Smooth muscle cell (in vitro differentiated cells): ENCODE measurements at regions not wholly inside any gene's neighbourhood (a gene's known extent, or its start where the extent isn't known, plus 50 kb on each side); places are given as distances from the start of the nearest gene placed in this dataset.

Source experiments
- DNase-seq: peaks from one replicate; lab custom pipeline; 2025; ENCODE audit not compliant: unreplicated experiment; lab: John Stamatoyannopoulos, UW
- H2AFZ ChIP-seq: fragments of 200-600 bp; sonication (generic); 2 replicates; pipeline ENCODE4 v1.6.0; 2016; ENCODE audit warnings: antibody characterized with exemption, low read depth, mild to moderate bottlenecking
- H3F3A ChIP-seq: fragments of 200-600 bp; sonication (generic); 2 replicates; pipeline ENCODE4 v1.6.0; 2017; ENCODE audit warnings: antibody characterized with exemption, low read depth
- H3K27ac ChIP-seq: fragments of 200-600 bp; sonication (generic); 2 replicates; pipeline ENCODE4 v1.5.1; 2016; ENCODE audit warnings: low read depth, mild to moderate bottlenecking
- H3K27me3 ChIP-seq: fragments of 200-600 bp; sonication (generic); 2 replicates; pipeline ENCODE4 v1.6.1; 2016; ENCODE audit warnings: low read depth, mild to moderate bottlenecking
- H3K36me3 ChIP-seq: fragments of 200-600 bp; sonication (generic); 2 replicates; pipeline ENCODE4 v1.5.1; 2016; ENCODE audit warnings: low read depth
- H3K4me1 ChIP-seq: fragments of 200-600 bp; sonication (generic); 2 replicates; pipeline ENCODE4 v1.5.1; 2016; ENCODE audit warnings: low read depth
- H3K4me2 ChIP-seq: fragments of 200-600 bp; sonication (generic); 2 replicates; pipeline ENCODE4 v1.6.0; 2016; ENCODE audit warnings: mild to moderate bottlenecking
- H3K4me3 ChIP-seq: fragments of 200-600 bp; sonication (generic); 2 replicates; pipeline ENCODE4 v1.5.1; 2016; ENCODE audit warnings: mild to moderate bottlenecking
- H3K79me2 ChIP-seq: fragments of 200-600 bp; sonication (generic); 2 replicates; pipeline ENCODE4 v1.6.0; 2016; ENCODE audit warnings: low read depth, mild to moderate bottlenecking
- H3K9ac ChIP-seq: fragments of 200-600 bp; sonication (generic); 2 replicates; pipeline ENCODE4 v1.6.0; 2016; ENCODE audit warnings: low read depth
- H3K9me3 ChIP-seq: fragments of 200-600 bp; sonication (generic); replicated peaks from 2 replicates; pipeline ENCODE4 v1.5.1; 2016; ENCODE audit warnings: low read depth
- H4K20me1 ChIP-seq: fragments of 200-600 bp; sonication (generic); 2 replicates; pipeline ENCODE4 v1.6.0; 2016; ENCODE audit warnings: low read depth
- CTCF ChIP-seq: fragments of 200-600 bp; sonication (generic); IDR thresholded peaks from 2 replicates; pipeline ENCODE4 v1.5.1; 2017; ENCODE audit warnings: borderline replicate concordance, mild to moderate bottlenecking, antibody characterized with exemption; ENCODE audit not compliant: insufficient read depth, poor library complexity, severe bottlenecking
- WGBS: methylation state at CpG from one replicate; pipeline ENCODE4 v1.1.7; 2016; ENCODE audit warnings: low lambda C conversion rate; 5-methylcytosine and 5-hydroxymethylcytosine counted together

DNA sequence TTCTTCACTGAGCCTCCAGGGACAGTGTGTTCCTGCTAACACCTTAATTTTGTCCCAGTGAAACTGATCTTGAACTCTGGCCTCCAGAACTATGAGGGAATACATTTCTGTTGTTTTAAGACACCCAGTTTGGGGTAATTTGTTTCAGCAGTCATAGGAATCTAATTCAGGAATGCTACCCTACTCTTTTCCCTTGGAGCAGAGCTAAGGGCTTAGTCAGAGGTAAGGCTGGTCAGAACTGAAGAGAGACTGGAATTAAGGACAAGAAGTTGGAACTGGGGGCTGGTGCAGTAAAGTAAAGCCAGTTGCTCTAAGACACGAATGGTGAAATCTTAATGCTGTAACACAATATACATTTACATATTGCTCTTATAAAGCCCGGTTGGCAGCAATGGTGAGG, 809.7 kb downstream of the MAFB start:
- peak overlapping the region; percentile 41 for H3K27ac ChIP-seq

GRCh38 chr20:39878809-39879208, 810.2 kb downstream of the MAFB start:
- 0% methylated on average over 2 of the region's 2 CpGs for WGBS
- H3K4me3 ChIP-seq = no peak overlapping the region
- no peak overlapping the region for H3K9ac ChIP-seq
- H3K4me1 ChIP-seq = no peaks in the 10 kb centered on the region
- H3K9me3 ChIP-seq = no peaks in the 10 kb centered on the region
- H4K20me1 ChIP-seq = no peaks in the 10 kb centered on the region
- DNase-seq = no peak
- H3F3A ChIP-seq = peaks cover 10% of the 10 kb centered on the region
- no peaks in the 10 kb centered on the region for H3K79me2 ChIP-seq
- H3K4me2 ChIP-seq = no peak overlapping the region
- no peaks in the 10 kb centered on the region for H3K36me3 ChIP-seq
- peak overlapping the region; percentile 41 for H3K27ac ChIP-seq
- TF ChIP-seq CTCF = no peak
- H3K27me3 ChIP-seq = no peaks in the 10 kb centered on the region
- H2AFZ ChIP-seq = no peak overlapping the region

More for the DNA sequence above, 809.7 kb downstream of the MAFB start:
- H3F3A ChIP-seq = peaks cover 10% of the 10 kb centered on the region
- no peak overlapping the region for H3K4me2 ChIP-seq
- 79% methylated on average over 2 of the region's 2 CpGs for WGBS
- no peaks in the 10 kb centered on the region for H3K36me3 ChIP-seq
- no peak overlapping the region for H2AFZ ChIP-seq
- no peak for TF ChIP-seq CTCF
- H3K27me3 ChIP-seq = no peaks in the 10 kb centered on the region
- no peak overlapping the region for H3K9ac ChIP-seq
- H4K20me1 ChIP-seq = no peaks in the 10 kb centered on the region
- H3K9me3 ChIP-seq = no peaks in the 10 kb centered on the region
- no peak overlapping the region for H3K4me3 ChIP-seq
- H3K79me2 ChIP-seq = no peaks in the 10 kb centered on the region
- no peaks in the 10 kb centered on the region for H3K4me1 ChIP-seq
- no peak for DNase-seq

DNA sequence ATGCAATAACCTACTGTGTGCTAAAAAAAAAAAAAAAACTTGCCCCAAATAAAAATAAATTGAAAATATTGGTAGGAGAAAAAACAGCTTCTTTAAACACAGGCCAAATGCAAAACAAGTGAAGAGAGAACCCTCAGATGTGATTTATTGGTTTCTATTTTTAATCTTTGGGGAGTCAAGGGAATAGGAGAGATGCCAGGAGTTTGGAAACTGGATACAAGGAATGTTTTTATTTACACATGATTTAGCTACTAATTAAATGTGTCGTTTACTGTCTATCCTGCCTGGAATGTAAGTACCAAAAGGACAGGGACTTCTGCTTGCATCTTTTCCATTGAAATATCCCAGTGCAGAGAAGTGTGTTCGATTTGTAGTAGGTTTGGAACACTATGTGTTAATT, 810.7 kb downstream of the MAFB start:
- H3K9ac ChIP-seq = no peak overlapping the region
- no peaks in the 10 kb centered on the region for H3K9me3 ChIP-seq
- peaks cover 10% of the 10 kb centered on the region for H3F3A ChIP-seq
- H3K79me2 ChIP-seq = no peaks in the 10 kb centered on the region
- no peaks in the 10 kb centered on the region for H4K20me1 ChIP-seq
- no peak for TF ChIP-seq CTCF
- no peak overlapping the region for H3K4me3 ChIP-seq
- no peaks in the 10 kb centered on the region for H3K4me1 ChIP-seq
- 69% methylated on average over 2 of the region's 2 CpGs for WGBS
- H3K27ac ChIP-seq = peak overlapping the region; percentile 41
- no peak overlapping the region for H3K4me2 ChIP-seq
- H3K27me3 ChIP-seq = no peaks in the 10 kb centered on the region
- DNase-seq = no peak
- no peaks in the 10 kb centered on the region for H3K36me3 ChIP-seq
- H2AFZ ChIP-seq = no peak overlapping the region

GRCh38 chr20:39877788-39878187, 811.2 kb downstream of the MAFB start:
- Histone ChIP-seq H3K4me2 (no peak overlapping the region), H3K79me2 (no peaks in the 10 kb centered on the region), H3K4me1 (no peaks in the 10 kb centered on the region), H3K4me3 (no peak overlapping the region), H3K9ac (no peak overlapping the region), H3K27ac (no peak overlapping the region), H2AFZ (no peak overlapping the region), H3K36me3 (no peaks in the 10 kb centered on the region), H3K27me3 (no peaks in the 10 kb centered on the region), H3F3A (peaks cover 10% of the 10 kb centered on the region), H4K20me1 (no peaks in the 10 kb centered on the region), H3K9me3 (no peaks in the 10 kb centered on the region)
- no peak for DNase-seq
- no peak for TF ChIP-seq CTCF
- WGBS = 73% methylated on average over 2 of the region's 2 CpGs
